PC-9 (cell line): ENCODE measurements at regions not wholly inside any gene's neighbourhood (a gene's known extent, or its start where the extent isn't known, plus 50 kb on each side); places are given as distances from the start of the nearest gene placed in this dataset.

ENCODE experiments used
- BruUV-seq: library from RNA; stranded (reverse); fragments of 400-500 nt; replicated peaks from 2 replicates; lab custom pipeline; 2021; lab: Mats Ljungman, UMichigan
- CTCF ChIA-PET: fragments of 300-600 bp; sonication (Branson Sonifier 250); formaldehyde crosslinking; loops from one replicate; lab custom pipeline; 2022; ENCODE audit warnings: antibody characterized with exemption; lab: Charles Lee
- POLR2A ChIA-PET: fragments of 300-600 bp; sonication (Branson Sonifier 250); formaldehyde crosslinking; loops from one replicate; lab custom pipeline; 2022; ENCODE audit warnings: antibody characterized with exemption; ENCODE audit not compliant: unreplicated experiment; lab: Charles Lee
- DNase-seq, 2 experiments: peaks; one replicate each; pipeline versions ENCODE4 v3.0.0 to v3.0.0-alpha.2; 2015 to 2022; ENCODE audit warnings: mixed read lengths in 1 of 2
- H2AFZ ChIP-seq: fragments of 200-600 bp; sonication (generic); 2 replicates; pipeline ENCODE4 v1.8.1; 2017; ENCODE audit warnings: antibody characterized with exemption
- H3F3A ChIP-seq: fragments of 200-600 bp; sonication (generic); 2 replicates; pipeline ENCODE4 v1.8.1; 2017; ENCODE audit warnings: antibody characterized with exemption, mild to moderate bottlenecking, low read depth; ENCODE audit not compliant: insufficient read depth
- H3K27ac ChIP-seq: fragments of 200-600 bp; sonication (generic); 2 replicates; pipeline ENCODE4 v1.6.1; 2016; ENCODE audit warnings: mixed run types
- H3K27me3 ChIP-seq: fragments of 200-600 bp; sonication (generic); 2 replicates; pipeline ENCODE4 v1.6.1; 2016; ENCODE audit warnings: low read depth, mixed run types; ENCODE audit not compliant: insufficient read depth
- H3K36me3 ChIP-seq: fragments of 200-600 bp; sonication (generic); 2 replicates; pipeline ENCODE4 v1.6.1; 2016; ENCODE audit warnings: low read depth, mixed run types
- H3K4me1 ChIP-seq: fragments of 200-600 bp; sonication (generic); replicated peaks from 2 replicates; pipeline ENCODE4 v1.6.1; 2016; ENCODE audit warnings: mixed run types; ENCODE audit not compliant: insufficient read depth
- H3K4me2 ChIP-seq: fragments of 200-600 bp; sonication (generic); 2 replicates; pipeline ENCODE4 v1.6.1; 2017; ENCODE audit warnings: mixed run types
- H3K4me3 ChIP-seq: fragments of 200-600 bp; sonication (generic); 2 replicates; pipeline ENCODE4 v1.6.1; 2016; ENCODE audit warnings: mixed run types
- H3K79me2 ChIP-seq: fragments of 200-600 bp; sonication (generic); 2 replicates; pipeline ENCODE4 v1.6.1; 2017; ENCODE audit warnings: low read depth, mixed run types
- H3K9me2 ChIP-seq: fragments of 200-600 bp; sonication (generic); 2 replicates; pipeline ENCODE4 v1.8.1; 2017; ENCODE audit warnings: mild to moderate bottlenecking; ENCODE audit not compliant: insufficient read depth
- H3K9me3 ChIP-seq: fragments of 200-600 bp; sonication (generic); 2 replicates; pipeline ENCODE4 v1.8.1; 2016; ENCODE audit warnings: low read depth; ENCODE audit not compliant: insufficient read depth
- H4K20me1 ChIP-seq: fragments of 200-600 bp; sonication (generic); 2 replicates; pipeline ENCODE4 v1.8.1; 2017; ENCODE audit not compliant: insufficient read depth
- CTCF ChIP-seq: fragments of 200-600 bp; sonication (generic); conservative IDR thresholded peaks from 2 replicates; pipeline ENCODE4 v1.6.1; 2017; ENCODE audit warnings: mixed run types, antibody characterized with exemption, mild to moderate bottlenecking, moderate library complexity
- EZH2 ChIP-seq: fragments of 200-600 bp; sonication (generic); IDR thresholded peaks from 2 replicates; pipeline ENCODE4 v1.8.0; 2017; ENCODE audit warnings: antibody characterized with exemption, low read depth
- intact Hi-C: fragments of 100-400 bp; cut with micrococcal nuclease; formaldehyde crosslinking; loops from one replicate; pipeline ENCODE4 v1.10.0; 2022; ENCODE audit not compliant: unreplicated experiment

DNA sequence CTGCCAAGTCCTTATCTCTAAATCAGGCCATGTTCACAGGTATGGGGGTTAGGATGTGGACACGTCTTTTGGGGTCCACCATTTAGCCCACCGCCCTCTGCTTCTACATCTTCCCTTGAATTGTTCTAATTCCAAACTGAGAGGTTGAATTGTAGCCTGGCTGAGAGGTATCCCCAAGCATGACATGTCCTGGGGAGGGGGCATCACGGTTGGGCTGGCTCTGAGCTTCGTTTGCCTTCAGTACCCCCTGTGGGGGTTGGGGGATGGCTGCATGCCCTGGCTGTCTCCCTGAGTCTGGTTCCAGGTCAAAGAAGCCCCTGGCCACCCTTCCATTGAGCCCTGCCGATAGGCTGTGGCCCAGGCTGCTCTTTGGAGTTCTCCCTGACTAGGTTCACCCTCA lies 204.6 kb downstream of the GLRX3 start:
- no peak for TF ChIP-seq CTCF
- TF ChIP-seq EZH2, result no peak
- no peaks in the 10 kb centered on the region for H3K4me1 ChIP-seq
- H2AFZ ChIP-seq, result no peak overlapping the region
- no peak overlapping the region for H3K4me3 ChIP-seq
- DNase-seq, result no peak
- H3K9me3 ChIP-seq, result no peaks in the 10 kb centered on the region
- ChIA-PET CTCF (no interaction called here), POLR2A (no interaction called here)
- no peaks in the 10 kb centered on the region for H3K27me3 ChIP-seq
- no peak overlapping the region for H3K27ac ChIP-seq
- no peaks in the 10 kb centered on the region for H4K20me1 ChIP-seq
- no peaks in the 10 kb centered on the region for H3K79me2 ChIP-seq
- no TSS peak for BruUV-seq
- H3K4me2 ChIP-seq, result no peak overlapping the region
- intact Hi-C loops, result no loop called here
- no peaks in the 10 kb centered on the region for H3K9me2 ChIP-seq
- no peaks in the 10 kb centered on the region for H3K36me3 ChIP-seq
- no peaks in the 10 kb centered on the region for H3F3A ChIP-seq

DNA sequence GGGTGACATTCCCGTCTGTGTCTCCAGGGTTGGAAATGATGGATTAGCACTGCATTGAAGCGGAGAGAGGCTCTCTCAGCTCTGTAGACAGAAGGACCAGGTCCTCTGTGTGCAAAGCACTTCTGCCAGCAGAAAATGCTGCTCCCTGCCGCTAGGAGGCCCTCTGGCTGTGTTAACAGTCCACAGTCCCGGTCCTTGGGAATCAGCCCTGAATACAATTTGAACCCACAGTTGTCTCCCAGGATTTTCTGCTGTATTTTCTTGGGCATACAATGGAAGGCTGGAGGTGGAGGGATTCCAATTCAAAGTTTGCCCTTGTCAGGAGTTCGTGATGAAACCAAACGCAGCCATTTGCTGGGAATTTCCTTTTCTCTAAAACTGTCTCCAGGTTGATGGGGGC lies 205.2 kb downstream of the GLRX3 start:
- DNase-seq, result no peak
- TF ChIP-seq EZH2 (no peak), CTCF (no peak; the same call in 1 of the 2 replicates)
- BruUV-seq, result no TSS peak
- ChIA-PET POLR2A (no interaction called here), CTCF (no interaction called here)
- Histone ChIP-seq H3K9me3 (no peaks in the 10 kb centered on the region), H3K4me3 (no peak overlapping the region), H3F3A (no peaks in the 10 kb centered on the region), H3K27ac (no peak overlapping the region), H2AFZ (no peak overlapping the region), H3K36me3 (no peaks in the 10 kb centered on the region), H3K4me1 (no peaks in the 10 kb centered on the region), H3K4me2 (no peak overlapping the region), H3K79me2 (no peaks in the 10 kb centered on the region), H3K9me2 (no peaks in the 10 kb centered on the region), H3K27me3 (no peaks in the 10 kb centered on the region), H4K20me1 (no peaks in the 10 kb centered on the region)
- intact Hi-C loops, result no loop called here

DNA sequence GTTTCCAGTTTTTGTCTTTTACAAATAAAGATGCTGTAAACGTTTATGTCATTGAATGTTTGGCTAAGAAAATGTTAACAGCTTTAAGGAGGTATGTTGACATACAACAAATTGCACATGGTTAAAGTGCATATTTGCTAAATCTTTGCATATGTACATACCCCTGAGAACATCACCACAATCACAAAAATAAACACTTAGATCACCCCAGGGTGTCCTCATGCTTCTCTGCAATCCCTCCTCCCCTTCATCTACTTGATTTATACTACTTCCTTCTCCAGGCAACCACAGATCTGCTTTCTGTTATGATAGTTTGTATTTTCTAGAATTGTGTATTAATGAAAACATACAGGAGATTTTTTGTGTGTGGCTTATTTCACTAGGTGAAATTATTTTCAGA lies 209.5 kb downstream of the GLRX3 start:
- Histone ChIP-seq H3K9me2 (no peaks in the 10 kb centered on the region), H2AFZ (no peak overlapping the region), H3K4me1 (no peaks in the 10 kb centered on the region), H3F3A (no peaks in the 10 kb centered on the region), H3K4me2 (no peak overlapping the region), H3K27ac (no peak overlapping the region), H3K79me2 (no peaks in the 10 kb centered on the region), H3K36me3 (no peaks in the 10 kb centered on the region), H3K27me3 (no peaks in the 10 kb centered on the region), H3K9me3 (no peaks in the 10 kb centered on the region), H4K20me1 (no peaks in the 10 kb centered on the region), H3K4me3 (no peak overlapping the region)
- CTCF ChIA-PET, result no interaction called here
- BruUV-seq, result no TSS peak
- TF ChIP-seq CTCF (no peak), EZH2 (no peak)
- intact Hi-C loops, result no loop called here
- POLR2A ChIA-PET, result no interaction called here
- DNase-seq, result no peak
